Smooth muscle cell (in vitro differentiated cells): ENCODE measurements at regions not wholly inside any gene's neighbourhood (a gene's known extent, or its start where the extent isn't known, plus 50 kb on each side); places are given as distances from the start of the nearest gene placed in this dataset.

Source experiments
- DNase-seq: peaks from one replicate; lab custom pipeline; 2025; ENCODE audit not compliant: unreplicated experiment; lab: John Stamatoyannopoulos, UW
- H2AFZ ChIP-seq: fragments of 200-600 bp; sonication (generic); 2 replicates; pipeline ENCODE4 v1.6.0; 2016; ENCODE audit warnings: antibody characterized with exemption, low read depth, mild to moderate bottlenecking
- H3F3A ChIP-seq: fragments of 200-600 bp; sonication (generic); 2 replicates; pipeline ENCODE4 v1.6.0; 2017; ENCODE audit warnings: antibody characterized with exemption, low read depth
- H3K27ac ChIP-seq: fragments of 200-600 bp; sonication (generic); 2 replicates; pipeline ENCODE4 v1.5.1; 2016; ENCODE audit warnings: low read depth, mild to moderate bottlenecking
- H3K27me3 ChIP-seq: fragments of 200-600 bp; sonication (generic); 2 replicates; pipeline ENCODE4 v1.6.1; 2016; ENCODE audit warnings: low read depth, mild to moderate bottlenecking
- H3K36me3 ChIP-seq: fragments of 200-600 bp; sonication (generic); 2 replicates; pipeline ENCODE4 v1.5.1; 2016; ENCODE audit warnings: low read depth
- H3K4me1 ChIP-seq: fragments of 200-600 bp; sonication (generic); 2 replicates; pipeline ENCODE4 v1.5.1; 2016; ENCODE audit warnings: low read depth
- H3K4me2 ChIP-seq: fragments of 200-600 bp; sonication (generic); 2 replicates; pipeline ENCODE4 v1.6.0; 2016; ENCODE audit warnings: mild to moderate bottlenecking
- H3K4me3 ChIP-seq: fragments of 200-600 bp; sonication (generic); 2 replicates; pipeline ENCODE4 v1.5.1; 2016; ENCODE audit warnings: mild to moderate bottlenecking
- H3K79me2 ChIP-seq: fragments of 200-600 bp; sonication (generic); 2 replicates; pipeline ENCODE4 v1.6.0; 2016; ENCODE audit warnings: low read depth, mild to moderate bottlenecking
- H3K9ac ChIP-seq: fragments of 200-600 bp; sonication (generic); 2 replicates; pipeline ENCODE4 v1.6.0; 2016; ENCODE audit warnings: low read depth
- H3K9me3 ChIP-seq: fragments of 200-600 bp; sonication (generic); replicated peaks from 2 replicates; pipeline ENCODE4 v1.5.1; 2016; ENCODE audit warnings: low read depth
- H4K20me1 ChIP-seq: fragments of 200-600 bp; sonication (generic); 2 replicates; pipeline ENCODE4 v1.6.0; 2016; ENCODE audit warnings: low read depth
- WGBS: methylation state at CpG from one replicate; pipeline ENCODE4 v1.1.7; 2016; ENCODE audit warnings: low lambda C conversion rate; 5-methylcytosine and 5-hydroxymethylcytosine counted together
- TF ChIP-seq, protein P1 (sequence below): fragments of 200-600 bp; sonication (generic); IDR thresholded peaks from 2 replicates; pipeline ENCODE4 v1.5.1; 2017; ENCODE audit warnings: borderline replicate concordance, mild to moderate bottlenecking, antibody characterized with exemption; ENCODE audit not compliant: insufficient read depth, poor library complexity, severe bottlenecking

- no peak for DNase-seq
- Histone ChIP-seq H3K36me3 (no peaks in the 10 kb centered on the region), H3K9me3 (no peaks in the 10 kb centered on the region), H4K20me1 (no peaks in the 10 kb centered on the region), H3K27me3 (no peaks in the 10 kb centered on the region), H3K4me1 (no peaks in the 10 kb centered on the region), H3K79me2 (no peaks in the 10 kb centered on the region), H3F3A (no peaks in the 10 kb centered on the region), H3K9ac (no peak overlapping the region), H3K4me2 (no peak overlapping the region), H3K4me3 (no peak overlapping the region), H3K27ac (no peak overlapping the region), H2AFZ (no peak overlapping the region)
- TF ChIP-seq, protein P1, sequence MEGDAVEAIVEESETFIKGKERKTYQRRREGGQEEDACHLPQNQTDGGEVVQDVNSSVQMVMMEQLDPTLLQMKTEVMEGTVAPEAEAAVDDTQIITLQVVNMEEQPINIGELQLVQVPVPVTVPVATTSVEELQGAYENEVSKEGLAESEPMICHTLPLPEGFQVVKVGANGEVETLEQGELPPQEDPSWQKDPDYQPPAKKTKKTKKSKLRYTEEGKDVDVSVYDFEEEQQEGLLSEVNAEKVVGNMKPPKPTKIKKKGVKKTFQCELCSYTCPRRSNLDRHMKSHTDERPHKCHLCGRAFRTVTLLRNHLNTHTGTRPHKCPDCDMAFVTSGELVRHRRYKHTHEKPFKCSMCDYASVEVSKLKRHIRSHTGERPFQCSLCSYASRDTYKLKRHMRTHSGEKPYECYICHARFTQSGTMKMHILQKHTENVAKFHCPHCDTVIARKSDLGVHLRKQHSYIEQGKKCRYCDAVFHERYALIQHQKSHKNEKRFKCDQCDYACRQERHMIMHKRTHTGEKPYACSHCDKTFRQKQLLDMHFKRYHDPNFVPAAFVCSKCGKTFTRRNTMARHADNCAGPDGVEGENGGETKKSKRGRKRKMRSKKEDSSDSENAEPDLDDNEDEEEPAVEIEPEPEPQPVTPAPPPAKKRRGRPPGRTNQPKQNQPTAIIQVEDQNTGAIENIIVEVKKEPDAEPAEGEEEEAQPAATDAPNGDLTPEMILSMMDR: no peak
- WGBS: 69% methylated on average over 6 of the region's 6 CpGs
These were observed 954.1 kb downstream of the AACS start for GRCh38 chr12:126019385-126019784.

DNA sequence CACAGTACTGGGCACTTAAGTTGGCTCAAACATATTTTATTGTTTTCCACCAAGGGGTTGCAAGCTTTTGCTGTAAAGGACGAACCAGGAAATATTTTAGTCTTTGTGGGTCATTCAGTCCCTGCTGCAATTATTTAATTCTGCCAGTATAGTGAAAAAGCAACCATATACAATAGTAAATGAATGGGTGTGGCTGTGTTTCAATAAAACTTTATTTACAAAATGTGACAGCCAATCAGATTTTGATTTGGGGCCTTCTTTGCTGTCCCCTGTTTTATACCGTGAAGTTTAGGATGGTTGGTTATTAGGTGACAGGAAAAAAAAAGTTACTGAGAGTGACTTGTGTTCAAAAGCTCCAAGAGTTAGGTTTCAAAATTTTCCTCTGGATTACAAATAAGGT lies 956.4 kb downstream of the AACS start:
- no peaks in the 10 kb centered on the region for H3K36me3 ChIP-seq
- H3K4me1 ChIP-seq: no peaks in the 10 kb centered on the region
- no peaks in the 10 kb centered on the region for H3F3A ChIP-seq
- 77% methylated on average over 2 of the region's 2 CpGs for WGBS
- no peak overlapping the region for H3K4me3 ChIP-seq
- H3K27ac ChIP-seq: no peak overlapping the region
- no peak overlapping the region for H3K4me2 ChIP-seq
- no peaks in the 10 kb centered on the region for H3K27me3 ChIP-seq
- H3K9me3 ChIP-seq: no peaks in the 10 kb centered on the region
- H3K9ac ChIP-seq: no peak overlapping the region
- TF ChIP-seq, protein P1: no peak
- H3K79me2 ChIP-seq: no peaks in the 10 kb centered on the region
- no peak for DNase-seq
- no peaks in the 10 kb centered on the region for H4K20me1 ChIP-seq
- no peak overlapping the region for H2AFZ ChIP-seq

DNA sequence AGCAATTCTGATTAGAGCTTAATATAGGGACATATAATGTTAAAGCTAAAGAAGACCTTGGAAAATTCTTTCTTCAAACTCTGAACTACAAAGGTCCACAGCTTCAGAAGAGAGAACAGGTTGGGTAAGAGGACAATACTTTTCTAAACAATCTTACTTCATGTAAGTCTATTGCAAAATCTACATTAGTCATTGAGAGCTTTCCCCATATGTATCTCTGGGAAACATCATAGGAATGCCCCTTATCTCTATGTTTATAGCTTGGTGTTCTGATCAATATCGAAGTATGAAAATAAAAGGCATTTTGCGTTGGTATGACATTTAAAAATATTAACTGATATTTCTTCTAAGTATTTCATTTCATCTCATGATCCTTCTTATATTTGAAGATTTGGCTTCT lies 962.6 kb downstream of the AACS start:
- DNase-seq: no peak
- whole genome bisulfite sequencing: 82% methylated on average over 2 of the region's 2 CpGs
- no peaks in the 10 kb centered on the region for H4K20me1 ChIP-seq

GRCh38 chr12:126030573-126030972 lies 965.3 kb downstream of the AACS start:
- DNase-seq: no peak
- Histone ChIP-seq H3K4me3 (no peak overlapping the region), H3K9ac (no peak overlapping the region), H3K4me2 (no peak overlapping the region), H2AFZ (no peak overlapping the region), H3K79me2 (no peaks in the 10 kb centered on the region), H3K27ac (no peak overlapping the region), H3K36me3 (no peaks in the 10 kb centered on the region), H3F3A (no peaks in the 10 kb centered on the region), H3K27me3 (no peaks in the 10 kb centered on the region), H4K20me1 (no peaks in the 10 kb centered on the region), H3K4me1 (no peaks in the 10 kb centered on the region), H3K9me3 (no peaks in the 10 kb centered on the region)
- TF ChIP-seq, protein P1: no peak
- WGBS: 79% methylated on average over 8 of the region's 8 CpGs

More for the DNA sequence above, 962.6 kb downstream of the AACS start:
- no peak overlapping the region for H3K9ac ChIP-seq
- no peak overlapping the region for H3K4me2 ChIP-seq
- no peak overlapping the region for H2AFZ ChIP-seq
- no peaks in the 10 kb centered on the region for H3K36me3 ChIP-seq
- H3K27me3 ChIP-seq: no peaks in the 10 kb centered on the region
- no peaks in the 10 kb centered on the region for H3K79me2 ChIP-seq
- TF ChIP-seq, protein P1: no peak
- H3F3A ChIP-seq: no peaks in the 10 kb centered on the region
- no peak overlapping the region for H3K27ac ChIP-seq
- no peaks in the 10 kb centered on the region for H3K9me3 ChIP-seq
- no peaks in the 10 kb centered on the region for H3K4me1 ChIP-seq
- no peak overlapping the region for H3K4me3 ChIP-seq
